H1 (cell line): ENCODE measurements at regions not wholly inside any gene's neighbourhood (a gene's known extent, or its start where the extent isn't known, plus 50 kb on each side); places are given as distances from the start of the nearest gene placed in this dataset.

Experiments
- CTCF ChIA-PET: fragments of 300-600 bp; sonication (Branson Sonifier 250); formaldehyde crosslinking; loops from one replicate; lab custom pipeline; 2021; ENCODE audit not compliant: partially characterized antibody; lab: Charles Lee
- POLR2A ChIA-PET: fragments of 300-600 bp; sonication (Branson Sonifier 250); formaldehyde crosslinking; loops from one replicate; lab custom pipeline; 2021; ENCODE audit warnings: inconsistent platforms; ENCODE audit not compliant: partially characterized antibody; lab: Charles Lee
- DNase-seq, 2 experiments: peaks; one replicate each; pipeline versions ENCODE4 v3.0.0 to v3.0.0-alpha.2; 2010 to 2022; ENCODE audit warnings: low spot score in 2 of 2, low read depth in 1 of 2, mixed read lengths in 1 of 2
- FAIRE-seq: peaks from 2 replicates; lab custom pipeline; 2011; peaks lifted over from hg19 to GRCh38; lab: Jason Lieb, UNC
- H2AFZ ChIP-seq: 2 replicates; pipeline ENCODE4 v1.8.1; 2012; ENCODE audit warnings: low read length, inconsistent platforms
- H2AK5ac ChIP-seq: 2 replicates; pipeline ENCODE4 v1.6.1; 2013; ENCODE audit warnings: low read depth, low read length
- H2BK120ac ChIP-seq: replicated peaks from 2 replicates; pipeline ENCODE3; 2013; ENCODE audit warnings: low read depth, low read length, inconsistent platforms
- H2BK12ac ChIP-seq: 2 replicates; pipeline ENCODE4 v1.6.1; 2013; ENCODE audit warnings: low read depth, low read length
- H2BK15ac ChIP-seq: 2 replicates; pipeline ENCODE4 v1.6.1; 2013; ENCODE audit warnings: low read length
- H2BK20ac ChIP-seq: 2 replicates; pipeline ENCODE4 v1.6.1; 2013; ENCODE audit warnings: low read length
- H2BK5ac ChIP-seq: 2 replicates; pipeline ENCODE4 v1.6.1; 2013; ENCODE audit warnings: low read depth, low read length
- H3K14ac ChIP-seq: 2 replicates; pipeline ENCODE4 v1.6.1; 2013; ENCODE audit warnings: inconsistent platforms; ENCODE audit not compliant: insufficient read length
- H3K18ac ChIP-seq: 2 replicates; pipeline ENCODE4 v1.6.1; 2013; ENCODE audit warnings: low read length; ENCODE audit errors: extremely low read depth
- H3K23ac ChIP-seq: 2 replicates; pipeline ENCODE4 v1.6.1; 2013; ENCODE audit warnings: inconsistent platforms; ENCODE audit not compliant: insufficient read length
- H3K23me2 ChIP-seq: 2 replicates; pipeline ENCODE4 v1.6.1; 2013; ENCODE audit warnings: low read depth, low read length
- H3K27ac ChIP-seq: 2 replicates; pipeline ENCODE4 v1.6.1; 2011; ENCODE audit warnings: low read depth, low read length, inconsistent platforms
- H3K27me3 ChIP-seq, 4 experiments: replicated peaks in 1 of 4; 1 replicate in 1 of 4; 2 replicates in 3 of 4; pipeline versions ENCODE4 v1.6.1 to v1.8.1; 2011 to 2013; ENCODE audit warnings: low read length in 3 of 4, mild to moderate bottlenecking in 3 of 4, inconsistent platforms in 2 of 4, mixed read lengths in 2 of 4, moderate library complexity in 1 of 4; ENCODE audit not compliant: control insufficient read depth in 3 of 4, insufficient read depth in 3 of 4; ENCODE audit errors: extremely low read depth in 1 of 4
- H3K36me3 ChIP-seq, 4 experiments: 2 replicates each; pipeline versions ENCODE4 v1.6.1 to v1.8.1; 2011 to 2013; ENCODE audit warnings: mild to moderate bottlenecking in 4 of 4, low read length in 3 of 4, moderate library complexity in 2 of 4, control low read depth in 1 of 4, inconsistent platforms in 1 of 4; ENCODE audit not compliant: insufficient read depth in 4 of 4, control insufficient read depth in 2 of 4
- H3K4ac ChIP-seq: replicated peaks from 2 replicates; pipeline ENCODE3; 2013; ENCODE audit warnings: low read length, low read depth, mixed read lengths, inconsistent platforms; ENCODE audit not compliant: insufficient read length
- H3K4me1 ChIP-seq, 4 experiments: replicated peaks in 1 of 4; 1 replicate in 1 of 4; 2 replicates in 3 of 4; pipeline versions ENCODE4 v1.6.1 to v1.8.1; 2011 to 2013; ENCODE audit warnings: low read length in 3 of 4, inconsistent platforms in 2 of 4, mixed read lengths in 1 of 4; ENCODE audit not compliant: insufficient read depth in 4 of 4, control insufficient read depth in 3 of 4
- H3K4me2 ChIP-seq, 2 experiments: 2 replicates each; pipeline versions ENCODE4 v1.6.1 to v1.8.1; 2011 to 2013; ENCODE audit warnings: low read depth in 2 of 2, low read length in 2 of 2, control low read depth in 1 of 2, inconsistent platforms in 1 of 2, mild to moderate bottlenecking in 1 of 2; ENCODE audit not compliant: insufficient read depth in 1 of 2
- H3K4me3 ChIP-seq, 4 experiments: fragments of 200-600, 300-600 bp in 1 of 4; sonication (generic), shearing (Covaris generic), sonication (Bioruptor Twin) in 1 of 4; 2 replicates each; pipeline versions ENCODE4 v1.5.1 to v1.8.1; 2011 to 2016; ENCODE audit warnings: low read length in 4 of 4, low read depth in 3 of 4, control low read depth in 2 of 4, inconsistent platforms in 2 of 4, mild to moderate bottlenecking in 2 of 4, mixed read lengths in 1 of 4, moderate library complexity in 1 of 4; ENCODE audit not compliant: insufficient read depth in 2 of 4; ENCODE audit errors: extremely low read depth in 1 of 4
- H3K56ac ChIP-seq: replicated peaks from 2 replicates; pipeline ENCODE3; 2013; ENCODE audit warnings: low read depth, mild to moderate bottlenecking, mixed read lengths, low read length, inconsistent platforms; ENCODE audit not compliant: insufficient read length
- H3K79me1 ChIP-seq: 2 replicates; pipeline ENCODE4 v1.6.1; 2013; ENCODE audit warnings: low read depth, low read length, control low read depth
- H3K79me2 ChIP-seq, 2 experiments: 2 replicates each; pipeline versions ENCODE4 v1.6.1 to v1.8.1; 2012 to 2013; ENCODE audit warnings: low read length in 2 of 2, mild to moderate bottlenecking in 2 of 2, inconsistent platforms in 1 of 2; ENCODE audit not compliant: insufficient read depth in 2 of 2, control insufficient read depth in 1 of 2
- H3K9ac ChIP-seq, 4 experiments: replicated peaks in 1 of 4; 1 replicate in 1 of 4; 2 replicates in 3 of 4; pipeline versions ENCODE4 v1.6.1 to v1.8.1; 2011 to 2013; ENCODE audit warnings: low read depth in 3 of 4, low read length in 3 of 4, control low read depth in 2 of 4, mild to moderate bottlenecking in 2 of 4, moderate library complexity in 2 of 4, inconsistent platforms in 1 of 4; ENCODE audit errors: extremely low read depth in 1 of 4
- H3K9me3 ChIP-seq, 2 experiments: 2 replicates each; pipeline versions ENCODE4 v1.6.1 to v1.8.1; 2012 to 2013; ENCODE audit warnings: mild to moderate bottlenecking in 2 of 2, moderate library complexity in 2 of 2, control low read depth in 1 of 2, inconsistent platforms in 1 of 2, low read depth in 1 of 2, low read length in 1 of 2, mixed read lengths in 1 of 2; ENCODE audit not compliant: insufficient read depth in 2 of 2
- H4K20me1 ChIP-seq, 2 experiments: replicated peaks in 1 of 2; 2 replicates each; pipeline versions ENCODE3 to v1.8.1; 2011 to 2013; ENCODE audit warnings: inconsistent platforms in 2 of 2, low read length in 2 of 2, mild to moderate bottlenecking in 1 of 2; ENCODE audit not compliant: insufficient read depth in 2 of 2, control insufficient read depth in 1 of 2
- H4K5ac ChIP-seq: 2 replicates; pipeline ENCODE4 v1.6.1; 2013; ENCODE audit warnings: low read length, low read depth, mixed read lengths, inconsistent platforms; ENCODE audit not compliant: insufficient read length
- H4K8ac ChIP-seq: 2 replicates; pipeline ENCODE4 v1.8.0; 2013; ENCODE audit warnings: mild to moderate bottlenecking, moderate library complexity, low read length, inconsistent platforms; ENCODE audit not compliant: insufficient read depth; ENCODE audit errors: extremely low read depth
- H4K91ac ChIP-seq: replicated peaks from 2 replicates; pipeline ENCODE3; 2013; ENCODE audit warnings: low read length, mixed read lengths, inconsistent platforms; ENCODE audit not compliant: insufficient read length
- ASH2L ChIP-seq: fragments of 200-600, 300-600 bp; sonication (generic); IDR thresholded peaks from one replicate; pipeline ENCODE4 v1.7.1; 2017; ENCODE audit warnings: low read length
- BRCA1 ChIP-seq: IDR thresholded peaks from 2 replicates; pipeline ENCODE4 v1.6.1; 2012; ENCODE audit warnings: low read depth, low read length, improper control_type of control experiment
- CTBP2 ChIP-seq: IDR thresholded peaks from 2 replicates; pipeline ENCODE4 v1.7.0; 2011; ENCODE audit warnings: borderline replicate concordance, mild to moderate bottlenecking, moderate library complexity, mixed read lengths, low read length; ENCODE audit not compliant: insufficient read depth, insufficient read length
- POLR2A ChIP-seq, 2 experiments: IDR thresholded peaks; 1 replicate in 1 of 2; 2 replicates in 1 of 2; pipeline ENCODE4 v1.6.1; 2011; ENCODE audit warnings: low read depth in 2 of 2, low read length in 2 of 2, mild to moderate bottlenecking in 2 of 2; ENCODE audit errors: control extremely low read depth in 1 of 2
- RXRA ChIP-seq: IDR thresholded peaks from 2 replicates; pipeline ENCODE4 v1.6.1; 2011; ENCODE audit warnings: low read depth, mild to moderate bottlenecking, low read length, moderate library complexity; ENCODE audit not compliant: insufficient read depth
- SIRT6 ChIP-seq: IDR thresholded peaks from one replicate; pipeline ENCODE4 v1.7.1; 2012; ENCODE audit warnings: low read length, inconsistent platforms
- SP2 ChIP-seq: IDR thresholded peaks from 2 replicates; pipeline ENCODE4 v1.6.1; 2012; ENCODE audit warnings: mild to moderate bottlenecking, low read length, inconsistent platforms
- TAF7 ChIP-seq: optimal IDR thresholded peaks from 2 replicates; pipeline ENCODE3; 2011; ENCODE audit warnings: low read depth, mild to moderate bottlenecking, inconsistent platforms, low read length, moderate library complexity, borderline replicate concordance
- TBP ChIP-seq: IDR thresholded peaks from 2 replicates; pipeline ENCODE4 v1.6.1; 2011; ENCODE audit warnings: low read depth, low read length, improper control_type of control experiment
- ZNF274 ChIP-seq: IDR thresholded peaks from 2 replicates; pipeline ENCODE4 v1.7.0; 2012; ENCODE audit warnings: low read length, borderline replicate concordance; ENCODE audit errors: extremely low read depth
- WGBS, 2 experiments: shearing (Covaris generic) in 1 of 2; methylation state at CpG; one replicate each; pipeline versions ENCODE4 v1.1.6 to v1.1.7; 2013 to 2015; ENCODE audit warnings: low lambda C conversion rate in 2 of 2, mixed read lengths in 2 of 2, inconsistent platforms in 1 of 2, low coverage in 1 of 2, missing lambda C conversion rate in 1 of 2; ENCODE audit not compliant: insufficient replicate concordance in 2 of 2, insufficient coverage in 1 of 2, insufficient read length in 1 of 2; ENCODE audit errors: extremely low coverage in 1 of 2, missing lambda C conversion rate in 1 of 2; 5-methylcytosine and 5-hydroxymethylcytosine counted together

GRCh38 chr10:10292501-10292900 lies 725.2 kb upstream of the CELF2 start:
- Histone ChIP-seq H3K23me2 (peaks cover 5% of the 10 kb centered on the region; the same call in 1 of the 2 replicates), H2BK20ac (no peak overlapping the region), H3K4me1 (peaks cover 6 to 21% (median 11%) of the 10 kb centered on the region in 4 experiments; a peak in 6 of 7 replicates), H3K56ac (no peak overlapping the region), H4K91ac (no peak overlapping the region), H3K27me3 (no peaks in the 10 kb centered on the region), H4K5ac (no peak overlapping the region), H3K9me3 (no peaks in the 10 kb centered on the region), H2AFZ (no peak overlapping the region), H3K4ac (no peak overlapping the region), H2AK5ac (no peak overlapping the region), H2BK5ac (no peak overlapping the region), H3K27ac (no peak overlapping the region), H2BK12ac (no peak overlapping the region), H3K79me2 (no peaks in the 10 kb centered on the region), H2BK120ac (no peak overlapping the region), H4K8ac (no peak overlapping the region), H3K4me3 (no peak overlapping the region), H3K36me3 (no peaks in the 10 kb centered on the region; a peak in 1 of 8 replicates), H3K18ac (no peak overlapping the region), H3K23ac (no peak overlapping the region), H3K9ac (no peak overlapping the region), H4K20me1 (peaks cover 0 to 4% of the 10 kb centered on the region in 2 experiments), H3K79me1 (no peaks in the 10 kb centered on the region), H3K4me2 (no peak overlapping the region), H3K14ac (no peak overlapping the region), H2BK15ac (no peak overlapping the region)
- ChIA-PET POLR2A (no interaction called here), CTCF (interaction anchor here (1.1 to 1.6 kb wide), 2 partner anchors 11 kb away, joined by 4 read pairs; no protein-coding TSS in a partner anchor)
- TF ChIP-seq SP2 = no peak
- TF ChIP-seq RXRA = no peak
- no peak for TF ChIP-seq TBP
- no peak for TF ChIP-seq TAF7
- TF ChIP-seq SIRT6 = no peak
- TF ChIP-seq ZNF274 = no peak
- no peak for TF ChIP-seq POLR2A (IDR thresholded peaks at IDR 0.05; ENCODE audit: control extremely low read depth in 1 of 2, low read depth in 2 of 2, low read length in 2 of 2)
- TF ChIP-seq BRCA1 = no peak
- no peak for TF ChIP-seq ASH2L
- no peak for TF ChIP-seq CTBP2
- FAIRE-seq (no peak), DNase-seq (no peak)
- WGBS, 2 experiments = 97% methylated on average over 4 of the region's 4 CpGs; no CpG with 5 or more reads in 1 of the 2 experiments
